Psoas muscle (tissue), 7 donors: ENCODE measurements at regions not wholly inside any gene's neighbourhood (a gene's known extent, or its start where the extent isn't known, plus 50 kb on each side); places are given as distances from the start of the nearest gene placed in this dataset.
"Not testable (repeated sequence)": the region's sequence is repeated elsewhere in the genome, so short reads cannot be mapped to it uniquely, and the experiment has no call there.

Experiments used
- ATAC-seq, 4 donors: fragments of 200-7000 bp; cut with Tn5 transposase; one replicate each; pipeline ENCODE4 v1.9.1; 2020; ENCODE audit warnings: moderate library complexity in 3 of 4, mild to moderate bottlenecking in 2 of 4
- DNase-seq, 2 donors: peaks; one replicate each; pipeline ENCODE4 v3.0.0-alpha.2; 2020
- H3K27ac ChIP-seq: fragments of 200-600 bp; one replicate; pipeline ENCODE4 v1.8.0; 2022
- H3K27me3 ChIP-seq, 3 donors: fragments of 200-600 bp in 1 of 3; one replicate each; pipeline versions ENCODE4 v1.6.1 to v1.8.0; 2013 to 2022; ENCODE audit warnings: low read length in 2 of 3, mild to moderate bottlenecking in 2 of 3, moderate library complexity in 1 of 3; ENCODE audit not compliant: insufficient read depth in 3 of 3
- H3K36me3 ChIP-seq, 2 donors: fragments of 200-600 bp in 1 of 2; one replicate each; pipeline versions ENCODE4 v1.6.1 to v1.8.0; 2013 to 2022; ENCODE audit warnings: low read depth in 1 of 2, mild to moderate bottlenecking in 1 of 2, moderate library complexity in 1 of 2; ENCODE audit not compliant: insufficient read depth in 1 of 2
- H3K4me1 ChIP-seq: fragments of 200-600 bp; one replicate; pipeline ENCODE4 v1.8.0; 2022
- H3K4me3 ChIP-seq: fragments of 200-600 bp; one replicate; pipeline ENCODE4 v1.8.0; 2022; ENCODE audit warnings: mild to moderate bottlenecking
- H3K9me3 ChIP-seq: fragments of 200-600 bp; one replicate; pipeline ENCODE4 v1.8.0; 2022
- WGBS, 3 donors: extraction: QIAGEN DNeasy Blood & Tissue Kit; methylation state at CpG; one replicate each; pipeline versions ENCODE4 v1.1.6 to v1.1.7; 2013; 5-methylcytosine and 5-hydroxymethylcytosine counted together
- intact Hi-C, 2 donors: fragments of 100-400 bp; cut with DNase I; formaldehyde crosslinking; loops; one replicate each; pipeline versions ENCODE4 v1.11.0 to v1.14.2; 2022
- TF ChIP-seq, protein P1 (sequence below): fragments of 200-600 bp; IDR thresholded peaks from one replicate; pipeline ENCODE4 v1.8.0; 2022; ENCODE audit warnings: antibody characterized with exemption
- donor health status: healthy with polysubstance abuse.
- donor health status: DM: no; HTN: no; CAD: no; lungs with moderate emphysema.
- donor health status: Bipolar disorder and iron deficiency.
- donor health status: healthy.
- donor health status: DM: yes; HTN: yes; CAD: no.
- donor health status: DM: no; HTN: no; CAD: no.
- donor health status: DM: yes; HTN: yes; CAD: no.

GRCh38 chr6:60891606-60892005 is 1394.4 kb downstream of the KHDRBS2 start:
- no peaks in the 10 kb centered on the region for H3K9me3 ChIP-seq
- H3K4me3 ChIP-seq = no peak overlapping the region
- no peaks in the 10 kb centered on the region for H3K36me3 ChIP-seq
- no peaks in the 10 kb centered on the region for H3K27me3 ChIP-seq
- DNase-seq (no peak), ATAC-seq (no peak)
- WGBS, 3 donors = 56 to 78% (median 69%) methylated on average over 1 of the region's 1 CpG
- TF ChIP-seq, protein P1, sequence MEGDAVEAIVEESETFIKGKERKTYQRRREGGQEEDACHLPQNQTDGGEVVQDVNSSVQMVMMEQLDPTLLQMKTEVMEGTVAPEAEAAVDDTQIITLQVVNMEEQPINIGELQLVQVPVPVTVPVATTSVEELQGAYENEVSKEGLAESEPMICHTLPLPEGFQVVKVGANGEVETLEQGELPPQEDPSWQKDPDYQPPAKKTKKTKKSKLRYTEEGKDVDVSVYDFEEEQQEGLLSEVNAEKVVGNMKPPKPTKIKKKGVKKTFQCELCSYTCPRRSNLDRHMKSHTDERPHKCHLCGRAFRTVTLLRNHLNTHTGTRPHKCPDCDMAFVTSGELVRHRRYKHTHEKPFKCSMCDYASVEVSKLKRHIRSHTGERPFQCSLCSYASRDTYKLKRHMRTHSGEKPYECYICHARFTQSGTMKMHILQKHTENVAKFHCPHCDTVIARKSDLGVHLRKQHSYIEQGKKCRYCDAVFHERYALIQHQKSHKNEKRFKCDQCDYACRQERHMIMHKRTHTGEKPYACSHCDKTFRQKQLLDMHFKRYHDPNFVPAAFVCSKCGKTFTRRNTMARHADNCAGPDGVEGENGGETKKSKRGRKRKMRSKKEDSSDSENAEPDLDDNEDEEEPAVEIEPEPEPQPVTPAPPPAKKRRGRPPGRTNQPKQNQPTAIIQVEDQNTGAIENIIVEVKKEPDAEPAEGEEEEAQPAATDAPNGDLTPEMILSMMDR = no peak
- intact Hi-C loops = no loop called here
- H3K4me1 ChIP-seq = no peaks in the 10 kb centered on the region
- H3K27ac ChIP-seq = no peak overlapping the region

DNA sequence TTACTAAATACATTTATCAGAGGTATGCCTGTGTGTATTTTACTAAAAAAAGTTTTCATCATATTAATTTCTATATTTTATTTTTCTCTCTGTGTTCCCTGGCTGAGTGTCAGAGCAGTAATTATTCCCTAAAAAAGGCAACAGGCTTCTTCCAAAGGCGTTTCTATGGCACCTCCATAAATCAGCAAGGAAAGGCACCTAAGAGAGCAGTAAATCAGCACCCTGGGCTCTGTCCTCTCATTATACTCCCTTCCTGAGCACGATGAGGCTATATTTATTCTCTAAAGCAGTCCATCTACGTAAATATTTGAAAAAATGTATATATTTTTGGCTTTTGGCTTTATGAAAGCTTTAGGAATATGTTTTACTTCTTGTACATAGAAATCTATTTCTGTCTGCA is 1408.6 kb downstream of the KHDRBS2 start:
- 24 to 32% (median 27%) methylated on average over 3 of the region's 3 CpGs for WGBS, 3 donors
- DNase-seq = not testable (repeated sequence)

DNA sequence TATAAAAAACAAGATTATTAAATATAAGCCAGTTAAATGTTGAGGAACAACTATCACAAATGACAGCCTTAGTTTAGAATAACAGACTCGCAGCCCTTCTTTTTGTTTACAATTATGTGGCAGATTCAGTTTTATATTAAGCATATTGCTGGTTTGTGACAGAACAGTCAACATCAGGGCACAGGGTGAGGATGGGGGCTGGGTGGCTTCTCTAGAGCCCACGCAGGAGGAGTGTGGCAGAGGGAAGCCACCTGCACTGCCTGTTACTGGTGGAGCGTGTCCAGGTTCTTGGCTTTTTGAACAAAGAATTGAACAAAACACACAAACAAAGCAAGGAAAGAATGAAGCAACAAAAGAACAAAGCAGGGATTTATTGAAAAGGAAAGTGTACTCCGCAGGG is 1415.2 kb downstream of the KHDRBS2 start:
- DNase-seq, H3K9me3 ChIP-seq, H3K36me3 ChIP-seq, H3K27ac ChIP-seq, H3K4me3 ChIP-seq, H3K4me1 ChIP-seq, H3K27me3 ChIP-seq, ATAC-seq, intact Hi-C loops: not testable (repeated sequence)
- WGBS, 3 donors = 74 to 76% (median 75%) methylated on average over 4 of the region's 4 CpGs

More for the DNA sequence above, 1408.6 kb downstream of the KHDRBS2 start:
- H3K4me3 ChIP-seq, H3K27me3 ChIP-seq, ATAC-seq, H3K4me1 ChIP-seq, H3K27ac ChIP-seq, intact Hi-C loops, H3K36me3 ChIP-seq, H3K9me3 ChIP-seq: not testable (repeated sequence)

GRCh38 chr6:60867548-60867947 is 1418.5 kb downstream of the KHDRBS2 start:
- DNase-seq (no peak), ATAC-seq (no peak)
- no peaks in the 10 kb centered on the region for H3K9me3 ChIP-seq
- TF ChIP-seq, protein P1 = no peak
- intact Hi-C loops = no loop called here
- no peak overlapping the region for H3K27ac ChIP-seq
- no peak overlapping the region for H3K4me3 ChIP-seq
- H3K4me1 ChIP-seq = no peaks in the 10 kb centered on the region
- H3K36me3 ChIP-seq = no peaks in the 10 kb centered on the region
- no peaks in the 10 kb centered on the region for H3K27me3 ChIP-seq

- 30 to 36% (median 33%) methylated on average over 3 of the region's 3 CpGs for WGBS, 3 donors
- ATAC-seq, intact Hi-C loops: not testable (repeated sequence)
Observed at GRCh38 chr6:60843175-60843982, 1442.6 kb downstream of the KHDRBS2 start.

DNA sequence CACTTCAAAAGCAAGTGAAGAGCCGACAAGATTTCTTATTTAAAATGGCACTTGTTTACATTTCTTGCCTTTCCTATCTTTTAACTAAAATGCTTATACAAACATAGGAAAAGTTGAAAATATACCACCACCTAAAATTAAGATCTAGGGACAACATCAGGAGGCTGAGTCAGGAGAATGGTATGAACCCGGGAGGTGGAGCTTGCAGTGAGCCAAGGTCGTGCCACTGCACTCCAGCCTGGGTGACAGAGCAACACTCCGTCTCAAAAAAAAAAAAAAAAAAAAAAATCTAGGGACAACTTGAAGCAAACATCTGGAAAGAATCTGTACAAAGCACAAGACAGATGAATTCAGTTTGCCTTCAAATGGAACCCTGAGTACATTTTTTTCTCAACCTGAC is 1455.3 kb downstream of the KHDRBS2 start:
- H3K9me3 ChIP-seq, intact Hi-C loops, H3K4me3 ChIP-seq, ATAC-seq, H3K4me1 ChIP-seq, H3K36me3 ChIP-seq, DNase-seq, H3K27me3 ChIP-seq, H3K27ac ChIP-seq: not testable (repeated sequence)
- 66 to 70% (median 66%) methylated on average over 4 of the region's 4 CpGs for WGBS, 3 donors

More at GRCh38 chr6:60843175-60843982, 1442.6 kb downstream of the KHDRBS2 start:
- H3K4me1 ChIP-seq, H3K27ac ChIP-seq, DNase-seq, H3K9me3 ChIP-seq, H3K4me3 ChIP-seq, H3K27me3 ChIP-seq, H3K36me3 ChIP-seq: not testable (repeated sequence)

- ATAC-seq, H3K9me3 ChIP-seq, H3K27me3 ChIP-seq, DNase-seq, H3K36me3 ChIP-seq, intact Hi-C loops, H3K27ac ChIP-seq, H3K4me3 ChIP-seq, H3K4me1 ChIP-seq: not testable (repeated sequence)
Observed at GRCh38 chr6:60822597-60822996, 1463.4 kb downstream of the KHDRBS2 start.

- ATAC-seq, H3K4me1 ChIP-seq, H3K9me3 ChIP-seq, H3K4me3 ChIP-seq, H3K27ac ChIP-seq, DNase-seq, H3K36me3 ChIP-seq, H3K27me3 ChIP-seq, intact Hi-C loops: not testable (repeated sequence)
- WGBS, 3 donors = 56 to 65% (median 64%) methylated on average over 2 of the region's 2 CpGs
Observed at GRCh38 chr6:60818072-60818471, 1468.0 kb downstream of the KHDRBS2 start.

GRCh38 chr6:60814784-60815183 is 1471.2 kb downstream of the KHDRBS2 start:
- ATAC-seq, intact Hi-C loops, H3K4me3 ChIP-seq, H3K4me1 ChIP-seq, H3K9me3 ChIP-seq, DNase-seq, H3K36me3 ChIP-seq, H3K27ac ChIP-seq, H3K27me3 ChIP-seq: not testable (repeated sequence)
- WGBS, 3 donors = 74 to 82% (median 77%) methylated on average over 1 of the region's 1 CpG
